ENCODE measurements at regions not wholly inside any gene's neighbourhood (a gene's known extent, or its start where the extent isn't known, plus 50 kb on each side); places are given as distances from the start of the nearest gene placed in this dataset.
"Not testable (repeated sequence)": the region's sequence is repeated elsewhere in the genome, so short reads cannot be mapped to it uniquely, and the experiment has no call there.

DNA sequence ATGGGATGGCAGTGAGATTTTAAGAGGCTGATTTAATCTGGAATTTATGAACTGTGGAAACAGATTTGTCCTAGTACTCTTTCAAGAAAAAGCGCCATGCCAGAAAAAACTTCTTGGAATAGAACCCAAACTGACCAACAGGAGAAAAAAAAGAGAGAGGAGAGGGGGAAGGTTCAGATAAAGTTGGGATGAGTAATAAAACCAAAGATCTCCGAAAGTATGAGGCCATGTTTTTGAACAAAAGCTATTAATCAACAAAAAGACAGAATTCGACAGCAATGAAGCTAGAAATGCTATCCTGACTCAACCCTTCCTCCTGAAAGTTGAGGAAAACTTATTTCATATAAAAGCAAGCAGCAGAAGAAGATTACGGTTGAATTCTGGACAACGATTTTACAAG is 135.5 kb downstream of the CEMIP2 start:
- DNase-seq, result no peak

DNA sequence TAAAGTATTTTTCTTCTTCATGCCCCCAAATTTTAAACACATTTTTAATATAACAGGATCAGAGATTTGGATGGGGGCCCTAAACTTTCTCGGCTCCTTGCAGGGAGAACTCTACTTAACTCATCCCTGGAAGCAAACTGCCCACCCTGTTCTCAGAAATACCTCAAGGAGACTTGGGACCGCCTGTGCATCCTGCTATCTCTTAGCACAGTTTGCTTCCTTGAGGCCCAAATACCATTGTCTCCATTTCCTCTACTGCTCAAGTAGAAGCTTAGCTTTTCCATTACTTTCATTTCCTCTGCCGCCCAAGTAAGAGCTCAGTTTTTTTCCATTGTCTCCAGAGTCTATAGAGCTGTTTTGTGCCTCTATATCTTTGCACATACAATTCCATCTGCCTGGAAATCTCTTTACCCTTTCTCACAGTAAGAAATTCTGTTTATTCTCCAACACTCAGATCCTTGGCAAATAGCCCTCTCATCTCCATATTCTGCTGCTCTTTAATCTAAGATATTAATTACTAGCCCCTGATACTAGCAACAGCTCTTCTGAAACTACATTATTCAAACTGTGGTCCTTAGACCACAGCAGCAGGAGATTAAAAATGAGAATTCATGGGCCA is 137.8 kb downstream of the CEMIP2 start:
- DNase-seq, result no peak

DNA sequence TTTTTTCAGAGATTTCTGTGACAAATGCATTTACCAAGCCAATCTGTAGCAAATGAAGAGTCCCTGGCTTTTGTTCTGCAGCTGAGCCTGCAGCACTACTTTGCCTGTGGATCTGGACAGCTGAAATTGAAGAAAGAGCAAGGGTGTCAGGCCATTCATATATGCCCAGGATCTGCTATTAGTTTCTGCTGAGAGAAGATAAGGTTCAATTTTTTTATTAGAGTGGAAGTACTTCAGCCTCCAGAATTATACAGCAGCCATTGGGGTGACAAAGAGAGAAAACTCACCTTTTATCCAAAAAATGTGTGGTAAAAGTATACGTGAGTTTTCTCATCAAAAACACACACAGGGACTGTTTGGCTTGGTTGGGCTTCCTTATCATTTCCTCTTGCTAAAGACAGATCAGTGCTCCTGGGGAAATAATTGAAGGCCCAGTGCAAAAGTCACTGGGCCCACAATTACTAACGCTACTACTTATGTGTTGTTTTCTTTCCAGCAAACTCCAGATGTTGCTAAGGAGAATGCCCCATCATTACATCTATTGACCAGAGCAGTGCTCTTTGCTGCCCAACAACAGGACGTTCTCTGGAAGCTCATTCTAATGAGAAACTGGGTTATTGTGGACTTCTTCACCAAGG is 138.6 kb downstream of the CEMIP2 start:
- DNase-seq, result no peak

- DNase-seq, result no peak
Observed at GRCh38 chr9:71628247-71628646, 140.1 kb downstream of the CEMIP2 start.

DNA sequence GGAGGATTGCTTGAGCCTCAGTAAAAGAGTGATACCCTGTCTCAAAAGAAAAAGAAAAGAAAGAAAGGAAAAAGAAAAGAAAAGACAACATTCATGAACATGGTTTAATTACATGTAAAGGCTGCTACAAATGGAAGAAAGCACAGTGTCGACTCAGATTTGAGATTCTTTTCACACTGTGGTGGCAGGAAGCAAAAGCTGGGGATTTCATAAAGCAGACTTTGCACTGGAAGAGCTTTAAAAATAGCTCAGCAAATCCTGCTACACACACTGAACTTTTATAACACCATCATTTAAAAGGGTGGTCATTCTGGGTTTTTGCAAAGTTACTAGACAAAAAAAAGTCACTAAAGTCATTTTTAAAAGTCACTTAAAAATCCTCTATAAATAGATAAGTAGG is 140.8 kb downstream of the CEMIP2 start:
- no peak for DNase-seq

GRCh38 chr9:71626395-71626794 is 141.9 kb downstream of the CEMIP2 start:
- no peak for DNase-seq

DNA sequence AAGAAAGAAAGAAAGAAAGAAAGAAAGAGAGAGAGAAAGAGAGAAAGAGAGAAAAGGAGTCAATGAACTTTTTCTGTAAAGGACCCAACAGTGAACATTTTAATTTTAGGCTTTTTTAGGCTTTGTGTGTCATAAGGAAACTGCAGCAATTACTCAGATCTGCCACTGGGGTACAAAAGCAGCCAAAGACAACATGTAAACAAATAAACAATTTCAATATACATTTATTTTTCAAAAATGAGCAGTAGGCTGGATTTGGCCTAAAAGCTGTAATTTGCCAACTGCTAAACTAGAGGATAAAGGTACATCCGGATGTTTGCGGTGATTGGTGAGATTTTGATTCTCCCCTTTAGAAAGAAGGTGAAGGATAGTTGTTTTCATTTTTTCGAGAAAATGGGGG is 143.6 kb downstream of the CEMIP2 start:
- DNase-seq, result no peak

- DNase-seq, result no peak
Observed at GRCh38 chr9:71620746-71621145, 147.6 kb downstream of the CEMIP2 start.

- no peak for DNase-seq
Observed at GRCh38 chr9:71620331-71620730, 148.0 kb downstream of the CEMIP2 start.

DNA sequence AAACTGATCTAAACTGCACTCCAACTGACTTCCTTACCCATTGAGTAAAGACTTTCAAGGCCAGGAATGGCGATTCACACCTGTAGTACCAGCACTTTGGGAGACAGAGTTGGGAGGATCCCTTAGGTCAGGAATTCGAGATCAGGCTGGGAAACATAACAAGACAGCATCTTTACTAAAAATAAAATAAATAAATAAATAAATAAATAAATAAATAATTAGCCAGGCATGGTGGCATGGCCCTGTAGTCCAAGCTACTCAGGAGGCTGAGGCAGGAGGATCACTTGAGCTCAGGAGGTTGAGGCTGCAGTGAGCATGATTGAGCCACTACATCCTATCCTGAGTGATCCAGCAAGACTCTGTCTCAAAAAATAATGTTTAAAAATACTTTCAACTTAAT is 148.4 kb downstream of the CEMIP2 start:
- no peak for DNase-seq

GRCh38 chr9:71614409-71615010 is 153.8 kb downstream of the CEMIP2 start:
- no peak for DNase-seq

GRCh38 chr9:71612889-71613288 is 155.4 kb downstream of the CEMIP2 start:
- DNase-seq, result no peak

GRCh38 chr9:71609448-71609830 is 158.9 kb downstream of the CEMIP2 start:
- DNase-seq, result no peak

- no peak for DNase-seq
Observed at GRCh38 chr9:71608825-71609447, 159.4 kb downstream of the CEMIP2 start.

DNA sequence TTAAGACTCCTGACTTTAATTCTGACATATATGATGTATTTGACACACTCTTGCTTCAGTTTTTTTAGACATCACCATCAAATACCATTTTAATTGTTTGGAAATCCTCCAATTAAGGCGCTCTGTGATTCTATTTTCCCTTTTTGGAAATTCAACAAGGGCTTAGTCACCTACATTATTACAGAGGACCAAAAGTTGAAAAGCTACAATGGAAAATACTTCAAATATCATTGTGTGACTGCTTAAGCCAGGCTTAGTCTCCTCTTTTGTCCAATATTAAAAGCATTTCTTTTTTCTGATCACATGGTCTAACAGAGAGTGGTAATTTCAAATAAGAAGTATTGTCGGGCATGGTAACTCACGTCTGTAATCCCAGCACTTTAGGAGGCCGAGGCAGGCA is 160.3 kb downstream of the CEMIP2 start:
- DNase-seq, result no peak

DNA sequence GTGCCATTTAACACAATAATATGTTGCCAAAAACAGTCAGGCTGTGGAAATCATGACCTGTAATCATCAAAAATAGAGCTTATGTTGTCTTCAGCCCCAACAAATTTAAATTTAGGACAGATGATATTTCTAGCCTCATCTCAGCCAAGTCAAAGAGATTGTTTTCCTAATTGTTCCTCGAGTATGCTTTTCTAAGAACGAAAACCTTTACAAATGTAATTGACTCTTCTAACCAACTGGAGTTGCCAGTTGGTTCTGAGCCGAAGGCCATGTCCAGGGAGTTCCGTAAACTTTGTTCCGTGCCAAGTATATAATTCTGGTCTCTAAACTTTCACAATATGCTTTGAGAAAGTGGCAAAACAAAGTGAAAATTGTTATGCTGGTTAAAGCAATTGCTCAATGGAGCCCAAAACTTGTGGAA is 160.8 kb downstream of the CEMIP2 start:
- DNase-seq, result no peak

GRCh38 chr9:71604197-71605063 is 163.9 kb downstream of the CEMIP2 start:
- DNase-seq, result peak; percentile 74

DNA sequence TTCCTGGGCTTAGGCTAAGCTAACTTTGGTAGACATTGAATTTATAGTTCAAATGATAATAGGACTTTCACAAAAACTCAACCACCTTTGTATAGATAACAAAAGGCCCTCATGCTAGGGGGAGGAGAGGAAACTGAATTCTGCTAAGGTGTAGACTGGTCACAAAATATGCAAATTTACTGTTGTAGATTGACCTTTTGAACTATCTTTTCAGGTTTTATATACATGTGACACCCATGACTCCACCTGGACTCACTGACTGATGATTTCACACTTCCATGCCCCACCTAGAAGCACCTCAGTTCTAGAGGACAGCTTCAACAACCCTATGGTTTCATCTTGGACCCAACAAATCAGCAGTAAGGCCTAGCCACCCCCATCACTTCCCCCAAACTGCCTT is 165.7 kb downstream of the CEMIP2 start:
- DNase-seq, result no peak

DNA sequence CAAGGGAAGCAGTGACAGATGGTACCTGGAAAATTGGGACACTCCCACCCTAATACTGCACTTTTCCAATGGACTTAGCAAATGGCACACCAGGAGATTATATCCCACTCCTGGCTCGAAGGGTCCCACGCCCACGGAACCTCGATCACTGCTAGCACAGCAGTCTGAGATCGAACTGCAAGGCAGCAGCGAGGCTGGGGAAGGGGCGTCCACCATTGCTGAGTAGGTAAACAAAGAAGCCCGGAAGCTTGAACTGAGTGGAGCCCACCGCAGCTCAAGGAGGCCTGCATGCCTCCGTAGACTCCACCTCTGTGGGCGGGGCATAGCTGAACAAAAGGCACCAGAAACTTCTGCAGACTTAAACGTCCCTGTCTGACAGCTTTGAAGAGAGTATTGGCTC is 172.6 kb downstream of the CEMIP2 start:
- not testable (repeated sequence) for DNase-seq

DNA sequence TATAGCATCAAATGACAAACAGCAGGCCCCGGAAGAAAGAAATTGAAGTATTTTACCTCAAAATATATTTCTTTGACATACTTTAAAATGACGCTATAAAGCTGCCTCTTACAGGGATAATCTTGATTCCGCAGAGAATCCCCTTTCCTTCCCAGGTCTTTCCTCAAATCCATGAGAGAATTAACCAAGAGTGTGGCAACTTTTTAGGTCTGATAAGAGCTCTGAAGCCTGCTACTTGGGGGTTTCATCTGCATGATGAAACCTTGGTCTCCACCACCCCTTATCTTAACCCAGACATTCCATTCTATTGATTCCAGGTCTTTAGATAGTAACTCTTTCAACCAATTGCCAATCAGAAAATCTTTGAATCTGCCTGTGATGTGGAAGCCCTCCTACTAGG is 173.8 kb downstream of the CEMIP2 start:
- DNase-seq, result no peak

- no peak for DNase-seq
Observed at GRCh38 chr9:71592400-71592799, 175.9 kb downstream of the CEMIP2 start.

DNA sequence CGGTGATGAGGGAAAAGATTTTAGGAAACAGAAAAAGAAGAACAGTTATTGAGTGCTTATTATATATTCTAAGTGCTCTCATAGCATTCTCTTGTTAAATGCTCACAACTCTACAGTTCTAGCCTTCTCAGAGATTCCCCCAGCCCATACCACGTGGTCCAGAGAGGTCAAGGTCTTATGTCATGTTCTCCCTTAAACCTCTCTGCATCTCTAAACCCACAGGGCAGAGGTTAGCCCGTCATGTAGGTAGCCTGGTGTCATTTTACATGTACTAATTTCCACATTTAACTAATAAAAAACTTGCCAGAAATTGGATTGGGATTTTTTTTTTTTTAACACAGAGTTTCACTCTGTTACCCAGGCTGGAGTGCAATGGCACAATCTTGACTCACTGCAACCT is 178.0 kb downstream of the CEMIP2 start:
- no peak for DNase-seq

DNA sequence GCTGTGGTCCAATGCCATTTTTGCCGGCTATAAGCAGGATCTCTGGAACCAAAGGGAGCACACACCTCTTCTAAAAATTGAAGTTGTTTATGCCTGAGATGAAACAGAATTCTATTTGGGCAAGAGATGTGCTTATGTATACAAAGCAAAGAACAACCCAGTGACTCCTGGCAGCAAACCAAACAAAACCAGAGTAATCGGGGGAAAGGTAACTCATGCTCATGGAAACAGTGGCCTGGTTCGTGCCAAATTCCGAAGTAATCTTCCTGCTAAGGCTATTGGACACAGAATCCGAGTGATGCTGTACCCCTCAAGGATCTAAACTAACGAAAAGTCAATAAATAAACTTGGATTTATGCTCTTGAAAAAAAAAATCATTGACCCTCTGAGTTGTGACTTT is 178.7 kb downstream of the CEMIP2 start:
- DNase-seq, result no peak
